ENCODE measurements at regions not wholly inside any gene's neighbourhood (a gene's known extent, or its start where the extent isn't known, plus 50 kb on each side); places are given as distances from the start of the nearest gene placed in this dataset.
"Not testable (repeated sequence)": the region's sequence is repeated elsewhere in the genome, so short reads cannot be mapped to it uniquely, and the experiment has no call there.

DNA sequence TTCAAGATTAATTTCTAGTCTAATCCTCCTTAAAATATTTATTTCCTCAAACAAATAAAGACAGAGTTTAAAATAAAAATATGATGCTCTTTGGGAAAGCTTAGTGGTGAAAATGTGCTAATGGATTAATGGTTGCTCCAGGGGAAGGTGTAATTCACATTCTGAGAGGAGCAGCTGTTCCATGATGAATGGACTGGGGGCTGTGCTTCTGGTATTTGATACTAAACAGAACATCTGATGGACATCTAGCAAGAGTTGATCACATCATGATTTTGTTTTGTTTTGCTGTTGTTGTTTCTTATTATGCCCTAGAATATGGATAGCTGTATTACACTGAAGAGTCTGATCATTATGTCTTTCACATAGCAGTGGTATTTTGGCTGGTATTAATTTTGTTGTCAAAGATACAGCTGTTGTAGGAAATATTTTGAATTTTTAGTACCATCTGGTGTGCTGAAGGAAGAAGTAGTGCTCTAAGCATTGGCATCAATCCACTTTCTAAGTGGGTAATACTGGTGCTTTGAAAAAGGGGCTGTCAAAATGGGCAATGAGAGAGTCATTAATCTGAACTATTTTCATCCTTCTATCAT is 296.4 kb downstream of the ADAMTS20 start:
- DNase-seq (ENCODE audit: low read depth in 2 of 2) = no peak

DNA sequence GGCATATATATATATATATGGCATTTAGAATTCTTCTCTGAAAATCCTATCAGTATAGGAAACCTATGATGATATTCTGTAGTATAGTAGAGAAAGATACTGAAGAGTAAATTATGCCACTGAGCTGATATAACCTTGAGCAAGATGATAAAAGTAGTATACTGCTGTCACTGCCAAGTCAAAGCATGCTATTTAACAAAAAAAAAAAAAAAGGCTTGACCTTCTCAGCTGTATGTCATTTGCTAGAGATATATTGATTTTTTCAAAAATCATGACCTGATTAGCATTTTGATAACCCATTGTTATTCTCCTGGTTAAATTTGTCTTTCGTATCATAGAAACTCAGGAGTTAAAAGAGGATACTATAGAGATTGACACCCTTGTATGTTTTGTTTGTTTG is 299.4 kb downstream of the ADAMTS20 start:
- no peak for DNase-seq (ENCODE audit: low read depth in 2 of 2)

DNA sequence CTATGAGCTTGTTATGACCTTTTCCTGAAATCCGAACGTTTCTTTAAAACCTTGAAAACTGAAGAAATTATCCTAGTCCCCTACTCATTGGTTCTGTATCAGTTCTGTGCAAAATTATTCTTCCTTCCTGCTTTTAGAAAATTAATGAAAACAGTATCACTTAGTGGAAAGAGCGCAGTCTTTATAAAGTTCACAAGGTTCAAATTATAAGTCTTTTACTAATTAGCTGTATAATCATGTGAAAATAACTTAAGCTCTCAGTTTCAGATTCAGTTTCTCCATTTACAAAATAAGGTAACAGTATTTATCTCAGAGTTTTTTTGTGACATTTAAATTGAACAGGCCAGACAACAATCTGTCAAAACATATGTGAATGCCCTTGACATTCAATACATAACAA is 306.1 kb downstream of the ADAMTS20 start:
- no peak for DNase-seq (ENCODE audit: low read depth in 2 of 2)

DNA sequence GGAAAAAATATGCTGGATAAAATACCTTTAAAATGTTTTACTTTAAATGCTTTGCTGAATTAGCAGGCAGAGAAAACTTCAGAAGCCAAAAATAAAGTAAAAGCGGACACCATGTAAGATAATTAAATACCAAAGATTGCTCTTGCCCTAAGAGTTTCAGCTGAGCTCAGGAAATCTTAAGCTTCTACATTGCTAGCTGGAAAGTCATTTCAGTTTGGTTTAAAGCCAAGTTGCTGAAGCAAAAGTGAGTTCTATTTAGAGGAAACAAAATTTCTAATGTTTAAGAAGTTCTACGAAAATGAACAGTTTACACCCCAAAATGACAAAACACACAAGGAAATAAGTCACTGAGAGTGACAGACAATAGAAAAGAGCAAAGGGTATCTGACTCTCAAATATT is 310.0 kb downstream of the ADAMTS20 start:
- peak in 1 of 2 donors; percentile 1 for DNase-seq (ENCODE audit: low read depth in 2 of 2)

DNA sequence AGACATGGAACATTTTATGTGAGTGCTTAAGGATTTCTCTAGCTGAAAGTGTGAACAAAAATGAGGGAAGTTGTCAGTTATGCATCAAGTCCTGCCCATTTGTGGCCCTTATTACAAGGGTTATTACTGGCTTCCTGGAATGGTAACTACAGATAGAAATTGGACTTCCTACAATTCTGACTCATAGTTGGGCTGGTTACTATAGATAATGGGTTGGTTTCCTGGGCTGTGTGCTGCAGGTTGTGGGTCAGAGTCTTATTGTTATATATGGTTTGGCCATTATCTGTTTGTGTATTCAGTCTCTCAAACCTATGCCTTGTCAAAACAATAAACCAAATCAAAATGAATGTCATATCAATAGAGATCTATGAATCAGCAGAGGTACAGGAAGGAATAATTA is 313.7 kb downstream of the ADAMTS20 start:
- DNase-seq (ENCODE audit: low read depth in 2 of 2) = peak in 1 of 2 donors; percentile 90

DNA sequence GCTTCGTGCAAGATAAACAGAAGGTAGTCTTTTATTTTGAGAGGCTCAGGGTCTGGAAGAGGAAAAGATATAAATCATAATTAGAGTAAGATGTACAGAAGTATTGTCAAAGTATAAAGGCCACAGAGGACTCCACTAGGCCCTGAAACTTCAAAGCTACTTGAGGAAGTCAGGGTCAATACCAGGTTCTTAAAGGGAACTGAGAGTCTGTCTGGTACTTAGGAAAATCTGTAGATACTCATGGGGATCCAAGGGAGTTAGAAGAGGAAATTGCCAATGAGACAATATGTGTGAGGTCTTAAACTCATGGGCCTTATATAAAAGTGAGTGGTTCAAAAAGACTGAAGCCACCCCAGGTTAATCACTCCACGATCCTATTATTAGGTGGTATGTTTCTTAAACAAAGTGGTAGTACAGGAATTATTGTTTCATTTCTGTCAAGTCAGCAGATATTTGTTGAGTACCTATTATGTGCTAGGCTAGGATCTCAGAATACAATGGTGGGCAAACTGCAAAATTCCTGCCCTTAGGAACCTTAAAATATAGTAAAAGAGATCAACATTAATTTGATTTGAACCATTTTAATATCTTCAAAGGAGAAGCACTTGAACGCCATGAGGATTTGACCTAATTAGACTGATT is 314.6 kb downstream of the ADAMTS20 start:
- no peak for DNase-seq (ENCODE audit: low read depth in 2 of 2)

DNA sequence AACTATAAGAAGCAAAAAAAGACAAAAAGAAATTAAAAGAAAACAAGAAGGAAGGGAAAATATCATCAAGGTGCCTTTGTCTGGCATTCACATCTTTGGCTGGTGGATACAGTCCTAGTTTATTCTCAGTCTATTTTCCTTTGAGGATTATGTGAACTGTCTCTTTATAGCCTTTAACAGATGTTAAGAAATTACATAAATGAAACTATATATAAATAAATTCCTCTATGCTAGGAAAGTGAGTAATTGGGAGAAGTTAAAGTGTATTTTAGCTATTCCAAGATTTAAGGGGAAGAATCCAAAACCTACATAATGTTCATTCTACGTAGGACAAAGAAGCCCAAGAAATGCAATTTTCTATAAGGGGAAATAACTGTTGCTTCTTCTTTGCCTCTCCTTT is 316.3 kb downstream of the ADAMTS20 start:
- no peak for DNase-seq (ENCODE audit: low read depth in 2 of 2)

- no peak for DNase-seq (ENCODE audit: low read depth in 2 of 2)
Observed at GRCh38 chr12:43233861-43234260, 318.1 kb downstream of the ADAMTS20 start.

GRCh38 chr12:43226151-43226550 is 325.9 kb downstream of the ADAMTS20 start:
- DNase-seq (ENCODE audit: low read depth in 2 of 2) = no peak

DNA sequence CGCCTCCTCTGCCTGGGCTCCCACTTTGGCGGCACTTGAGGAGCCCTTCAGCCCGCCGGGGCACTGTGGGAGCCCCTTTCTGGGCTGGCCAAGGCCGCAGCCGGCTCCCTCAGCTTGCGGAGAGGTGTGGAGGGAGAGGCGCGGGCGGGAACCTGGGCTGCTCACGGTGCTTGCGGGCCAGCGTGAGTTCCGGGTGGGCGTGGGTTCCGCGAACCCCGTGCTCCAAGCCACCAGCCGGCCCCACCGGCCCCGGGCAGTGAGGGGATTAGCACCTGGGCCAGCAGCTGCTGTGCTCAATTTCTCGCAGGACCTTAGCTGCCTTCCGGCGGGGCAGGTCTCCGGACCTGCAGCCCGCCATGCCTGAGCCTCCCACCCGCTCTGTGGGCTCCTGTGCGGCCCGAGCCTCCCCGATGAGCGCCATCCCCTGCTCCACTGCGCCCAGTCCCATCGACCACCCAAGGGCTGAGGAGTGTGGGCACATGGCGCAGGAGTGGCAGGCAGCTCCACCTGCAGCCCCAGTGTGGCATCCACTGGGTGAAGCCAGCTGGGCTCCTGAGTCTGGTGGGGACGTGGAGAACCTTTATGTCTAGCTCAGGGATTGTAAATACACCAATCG is 327.7 kb downstream of the ADAMTS20 start:
- not testable (repeated sequence) for DNase-seq (ENCODE audit: low read depth in 2 of 2)

GRCh38 chr12:43222796-43223195 is 329.2 kb downstream of the ADAMTS20 start:
- DNase-seq (ENCODE audit: low read depth in 2 of 2) = no peak

- DNase-seq (ENCODE audit: low read depth in 2 of 2) = no peak
Observed at GRCh38 chr12:43221216-43221615, 330.8 kb downstream of the ADAMTS20 start.

DNA sequence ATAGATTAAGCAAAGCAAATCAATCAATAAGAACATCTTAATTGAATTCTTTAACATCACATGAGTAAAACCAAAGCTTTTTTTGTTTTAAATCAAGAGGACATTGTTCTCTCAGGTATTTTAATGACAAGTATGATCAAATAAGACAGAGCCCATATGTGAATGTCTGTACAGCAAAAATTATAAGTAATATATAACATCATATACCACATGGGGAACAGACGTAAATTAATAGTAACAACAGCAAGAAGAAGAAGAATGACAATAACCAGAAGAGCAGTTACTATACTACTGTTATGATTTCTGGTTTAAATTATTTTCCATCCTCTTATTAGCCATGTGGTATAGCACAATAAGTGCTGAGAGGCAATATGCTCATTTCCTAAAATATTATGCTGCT is 335.5 kb downstream of the ADAMTS20 start:
- no peak for DNase-seq (ENCODE audit: low read depth in 2 of 2)

GRCh38 chr12:43214166-43214565 is 337.8 kb downstream of the ADAMTS20 start:
- no peak for DNase-seq (ENCODE audit: low read depth in 2 of 2)

- no peak for DNase-seq (ENCODE audit: low read depth in 2 of 2)
Observed at GRCh38 chr12:43213608-43214007, 338.4 kb downstream of the ADAMTS20 start.

GRCh38 chr12:43210485-43211192 is 341.4 kb downstream of the ADAMTS20 start:
- peak in 1 of 2 donors; percentile 17 for DNase-seq (ENCODE audit: low read depth in 2 of 2)

GRCh38 chr12:43208627-43209026 is 343.4 kb downstream of the ADAMTS20 start:
- DNase-seq (ENCODE audit: low read depth in 2 of 2) = no peak

DNA sequence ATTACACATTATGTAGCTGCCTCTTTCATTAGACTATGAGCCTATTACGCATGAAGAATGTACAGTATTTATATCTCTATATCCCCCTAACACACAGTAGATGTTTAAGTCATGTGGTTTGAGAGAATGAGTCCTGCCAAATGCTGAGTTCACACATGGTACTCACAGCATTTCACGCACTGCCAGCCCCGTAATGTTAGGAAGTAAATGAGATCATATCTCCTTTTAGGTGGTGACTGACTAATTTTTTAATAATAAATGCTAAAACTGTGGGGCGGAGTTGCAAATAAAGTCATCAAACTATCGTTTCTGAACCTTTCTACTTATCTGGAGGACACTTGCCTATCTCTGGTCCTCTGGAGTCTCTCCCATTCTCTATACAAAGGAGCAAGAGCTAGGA is 343.8 kb downstream of the ADAMTS20 start:
- DNase-seq (ENCODE audit: low read depth in 2 of 2) = no peak

DNA sequence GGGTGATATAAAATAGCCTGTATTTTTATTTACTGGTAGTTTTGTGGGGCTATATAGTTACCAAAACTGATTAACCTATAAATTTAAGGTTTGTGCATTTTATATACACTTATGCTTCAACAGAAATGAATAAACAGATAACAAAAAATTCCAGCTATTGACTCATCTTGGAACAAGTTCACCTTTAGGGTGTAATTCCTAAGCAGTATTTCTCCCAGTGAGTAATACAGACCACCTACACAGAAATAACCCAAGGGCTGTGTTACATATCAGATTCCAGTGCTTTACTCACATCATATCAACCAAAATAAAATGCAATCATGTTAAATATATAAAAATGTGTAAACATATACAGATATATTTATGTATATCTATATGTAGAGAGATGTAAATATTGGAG is 345.6 kb downstream of the ADAMTS20 start:
- DNase-seq (ENCODE audit: low read depth in 2 of 2) = no peak

DNA sequence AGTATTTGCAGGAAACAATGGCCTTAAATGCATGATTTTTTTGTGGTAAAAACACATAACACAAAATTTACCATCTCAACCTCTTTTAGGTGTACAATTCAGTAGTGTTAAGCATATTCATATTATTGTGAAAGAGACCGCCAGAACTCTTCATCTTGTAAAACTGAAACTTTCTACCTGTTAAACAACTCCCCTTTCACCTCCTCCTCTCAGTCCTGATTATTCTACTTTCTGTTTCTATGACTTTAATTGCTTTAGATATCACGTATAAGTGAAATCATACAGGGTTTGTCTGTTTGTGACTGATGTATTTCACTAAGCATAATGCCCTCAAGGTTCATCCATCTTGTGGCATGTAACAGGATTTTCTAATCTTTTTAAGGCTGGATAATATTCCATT is 353.4 kb downstream of the ADAMTS20 start:
- DNase-seq (ENCODE audit: low read depth in 2 of 2) = no peak

- DNase-seq (ENCODE audit: low read depth in 2 of 2) = no peak
Observed at GRCh38 chr12:43196268-43196907, 355.6 kb downstream of the ADAMTS20 start.

DNA sequence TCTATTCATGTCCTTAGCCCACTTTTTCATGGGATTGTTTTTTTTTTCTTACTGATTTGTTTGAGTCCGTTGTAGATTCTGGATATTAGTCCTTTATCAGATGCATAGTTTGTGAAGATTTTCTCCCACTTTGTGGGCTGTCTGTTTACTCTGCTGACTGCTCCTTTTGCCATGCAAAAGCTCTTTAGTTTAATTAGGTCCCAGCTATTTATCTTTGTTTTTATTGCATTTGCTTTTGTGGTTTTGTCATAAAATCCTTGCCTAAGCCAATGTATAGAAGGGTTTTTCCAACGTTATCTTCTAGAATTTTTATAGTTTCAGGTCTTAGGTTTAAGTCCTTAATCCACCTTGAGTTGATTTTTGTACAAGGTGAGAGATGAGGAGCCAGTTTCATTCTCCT is 358.9 kb downstream of the ADAMTS20 start:
- not testable (repeated sequence) for DNase-seq (ENCODE audit: low read depth in 2 of 2)

Data from dermis microvascular lymphatic vessel endothelial cell (primary cell).